ENCODE measurements at regions not wholly inside any gene's neighbourhood (a gene's known extent, or its start where the extent isn't known, plus 50 kb on each side); places are given as distances from the start of the nearest gene placed in this dataset.

GRCh38 chr6:74282143-74282689, 586.2 kb downstream of the CD109 start:
- no TSS peak for BruUV-seq (replicated peaks)
- no peak for DNase-seq (ENCODE audit: low spot score)
- no peaks in the 10 kb centered on the region for H3K79me2 ChIP-seq (ENCODE audit: insufficient read depth, low read depth, low read length)
- H3K4me2 ChIP-seq (ENCODE audit: low read length) = no peak overlapping the region
- H3K4me3 ChIP-seq (ENCODE audit: low read depth, low read length, poor library complexity, severe bottlenecking) = no peak overlapping the region
- TF ChIP-seq EZH2phosphoT487 (IDR thresholded peaks at IDR 0.05; ENCODE audit: borderline replicate concordance, low read depth, low read length) (no peak), CTCF (conservative IDR thresholded peaks at IDR 0.05; ENCODE audit: low read length) (no peak)
- no peaks in the 10 kb centered on the region for H3K4me1 ChIP-seq (ENCODE audit: insufficient read depth, low read length, poor library complexity, severe bottlenecking)
- POLR2A ChIA-PET = no interaction called here
- no peak overlapping the region for H2AFZ ChIP-seq (ENCODE audit: low read length)
- CTCF ChIA-PET (ENCODE audit: unreplicated experiment) = no interaction called here
- H3K9me2 ChIP-seq (ENCODE audit: insufficient read depth, low read length) = no peaks in the 10 kb centered on the region
- H3K27ac ChIP-seq (ENCODE audit: low read depth, low read length, poor library complexity, severe bottlenecking) = no peak overlapping the region
- intact Hi-C loops (cut with micrococcal nuclease; ENCODE audit: unreplicated experiment) = no loop called here
- H3K9me3 ChIP-seq (ENCODE audit: low read length) = no peaks in the 10 kb centered on the region
- no peaks in the 10 kb centered on the region for H3K36me3 ChIP-seq (ENCODE audit: insufficient read depth, low read length)
- no peaks in the 10 kb centered on the region for H4K20me1 ChIP-seq (ENCODE audit: insufficient read depth, low read length)

- BruUV-seq (replicated peaks) = no TSS peak
- CTCF ChIA-PET (ENCODE audit: unreplicated experiment) = no interaction called here
- intact Hi-C loops (cut with micrococcal nuclease; ENCODE audit: unreplicated experiment) = no loop called here
These were observed 584.2 kb downstream of the CD109 start for GRCh38 chr6:74280130-74280692.

More at GRCh38 chr6:74280130-74280692, 584.2 kb downstream of the CD109 start:
- Histone ChIP-seq H3K36me3 (ENCODE audit: insufficient read depth, low read length) (no peaks in the 10 kb centered on the region), H4K20me1 (ENCODE audit: insufficient read depth, low read length) (no peaks in the 10 kb centered on the region), H3K4me1 (ENCODE audit: insufficient read depth, low read length, poor library complexity, severe bottlenecking) (no peaks in the 10 kb centered on the region), H3K4me3 (ENCODE audit: low read depth, low read length, poor library complexity, severe bottlenecking) (no peak overlapping the region), H3K9me2 (ENCODE audit: insufficient read depth, low read length) (no peaks in the 10 kb centered on the region), H3K9me3 (ENCODE audit: low read length) (no peaks in the 10 kb centered on the region), H3K27ac (ENCODE audit: low read depth, low read length, poor library complexity, severe bottlenecking) (no peak overlapping the region), H3K4me2 (ENCODE audit: low read length) (no peak overlapping the region), H2AFZ (ENCODE audit: low read length) (no peak overlapping the region), H3K79me2 (ENCODE audit: insufficient read depth, low read depth, low read length) (no peaks in the 10 kb centered on the region)
- TF ChIP-seq CTCF (conservative IDR thresholded peaks at IDR 0.05; ENCODE audit: low read length) (no peak), EZH2phosphoT487 (IDR thresholded peaks at IDR 0.05; ENCODE audit: borderline replicate concordance, low read depth, low read length) (no peak)
- DNase-seq (ENCODE audit: low spot score) = no peak
- POLR2A ChIA-PET = interaction anchor here (0.6 to 0.9 kb wide), 2 partner anchors 15 to 901 kb away, joined by 3 read pairs; no protein-coding TSS in a partner anchor
